T-helper 1 cell treated with Interleukin-12 subunit alpha and Interleukin-12 subunit beta and Interleukin-4 antibody, amounts not matched to agents 30 μg/mL and 1 μg/mL, for 36 hours (primary cell): ENCODE measurements at regions not wholly inside any gene's neighbourhood (a gene's known extent, or its start where the extent isn't known, plus 50 kb on each side); places are given as distances from the start of the nearest gene placed in this dataset.
"Not testable (repeated sequence)": the region's sequence is repeated elsewhere in the genome, so short reads cannot be mapped to it uniquely, and the experiment has no call there.

Source experiments
- H3K27ac Mint-ChIP-seq: one replicate; pipeline ENCODE4 v1.8.0; 2021; ENCODE audit warnings: mild to moderate bottlenecking, mixed read lengths
- H3K27me3 Mint-ChIP-seq: one replicate; pipeline ENCODE4 v1.8.0; 2021; ENCODE audit warnings: low read depth, mixed read lengths
- H3K36me3 Mint-ChIP-seq: one replicate; pipeline ENCODE4 v1.8.0; 2021; ENCODE audit warnings: low read depth, mixed read lengths
- H3K4me1 Mint-ChIP-seq: one replicate; pipeline ENCODE4 v1.8.0; 2021; ENCODE audit warnings: low read depth, mixed read lengths
- H3K4me3 Mint-ChIP-seq: one replicate; pipeline ENCODE4 v1.8.0; 2021; ENCODE audit warnings: mild to moderate bottlenecking, moderate library complexity, mixed read lengths
- H3K9me3 Mint-ChIP-seq: one replicate; pipeline ENCODE4 v1.8.0; 2021; ENCODE audit warnings: mixed read lengths

DNA sequence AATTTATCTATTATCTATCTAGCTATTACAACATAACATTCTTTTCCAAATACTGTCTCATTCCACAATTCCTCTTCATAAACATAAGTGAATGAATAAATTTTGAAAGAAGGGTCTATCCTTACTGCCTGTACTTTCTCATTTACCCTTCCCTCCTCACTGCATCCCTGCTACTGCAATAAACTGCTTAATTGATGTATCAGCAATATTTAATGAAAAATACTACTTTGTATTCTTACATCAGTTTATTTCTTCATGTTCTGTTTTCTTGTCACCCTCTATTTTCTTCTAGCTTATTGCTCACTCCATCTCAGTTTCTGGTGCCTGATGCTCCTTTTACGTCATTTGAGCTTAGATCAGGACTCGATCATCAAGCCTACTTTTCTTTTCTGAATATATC is 695.7 kb upstream of the ATXN7L3B start:
- H3K27me3 Mint-ChIP-seq: no peaks in the 10 kb centered on the region
- H3K4me3 Mint-ChIP-seq: no peak overlapping the region
- H3K27ac Mint-ChIP-seq: no peak overlapping the region
- H3K4me1 Mint-ChIP-seq: no peaks in the 10 kb centered on the region
- no peaks in the 10 kb centered on the region for H3K36me3 Mint-ChIP-seq
- H3K9me3 Mint-ChIP-seq: no peaks in the 10 kb centered on the region

GRCh38 chr12:73863546-73863945 is 674.1 kb upstream of the ATXN7L3B start:
- H3K27ac Mint-ChIP-seq: no peak overlapping the region
- peaks cover 4% of the 10 kb centered on the region for H3K9me3 Mint-ChIP-seq
- no peaks in the 10 kb centered on the region for H3K36me3 Mint-ChIP-seq
- no peak overlapping the region for H3K4me3 Mint-ChIP-seq
- H3K27me3 Mint-ChIP-seq: no peaks in the 10 kb centered on the region
- H3K4me1 Mint-ChIP-seq: no peaks in the 10 kb centered on the region

DNA sequence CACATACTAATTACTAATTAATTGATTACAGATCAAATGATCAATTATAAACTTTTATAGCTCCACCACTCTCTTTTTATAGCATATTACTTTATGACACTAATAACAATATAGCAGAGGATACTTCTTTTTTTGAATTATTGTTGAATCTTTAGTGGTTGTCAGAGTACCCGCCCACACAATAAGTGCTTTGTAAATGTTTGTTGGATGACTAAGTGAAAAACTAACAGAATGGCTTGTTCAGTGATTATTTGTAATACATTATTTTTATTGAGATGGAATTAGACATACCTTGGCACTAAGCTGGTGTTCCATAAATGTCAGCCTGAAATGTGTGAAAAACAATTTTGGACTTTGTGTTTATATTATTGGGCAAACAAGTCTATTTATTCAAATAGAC is 670.5 kb upstream of the ATXN7L3B start:
- no peaks in the 10 kb centered on the region for H3K36me3 Mint-ChIP-seq
- no peaks in the 10 kb centered on the region for H3K4me1 Mint-ChIP-seq
- no peak overlapping the region for H3K4me3 Mint-ChIP-seq
- peaks cover 4% of the 10 kb centered on the region for H3K9me3 Mint-ChIP-seq
- H3K27ac Mint-ChIP-seq: no peak overlapping the region
- H3K27me3 Mint-ChIP-seq: no peaks in the 10 kb centered on the region

DNA sequence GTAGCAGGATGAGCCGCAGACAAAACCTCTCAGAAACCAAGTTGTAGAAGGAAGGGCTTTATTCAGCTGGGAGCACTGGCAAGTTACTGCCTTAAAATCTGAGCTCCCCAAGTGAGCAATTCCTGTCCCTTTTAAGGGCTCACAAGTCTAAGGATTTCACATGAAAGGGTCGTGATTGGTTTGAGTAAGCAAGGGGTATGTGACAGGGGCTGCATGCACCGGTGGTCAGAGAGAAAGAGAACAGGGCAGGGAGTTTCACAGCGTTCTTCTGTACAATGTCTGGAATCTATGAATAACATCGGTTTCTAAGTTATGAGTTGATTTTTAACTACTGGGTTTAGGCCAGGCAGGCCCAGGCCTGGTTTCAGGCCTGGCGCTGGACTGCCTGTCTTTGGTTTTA is 660.3 kb upstream of the ATXN7L3B start:
- H3K4me1 Mint-ChIP-seq: not testable (repeated sequence)

DNA sequence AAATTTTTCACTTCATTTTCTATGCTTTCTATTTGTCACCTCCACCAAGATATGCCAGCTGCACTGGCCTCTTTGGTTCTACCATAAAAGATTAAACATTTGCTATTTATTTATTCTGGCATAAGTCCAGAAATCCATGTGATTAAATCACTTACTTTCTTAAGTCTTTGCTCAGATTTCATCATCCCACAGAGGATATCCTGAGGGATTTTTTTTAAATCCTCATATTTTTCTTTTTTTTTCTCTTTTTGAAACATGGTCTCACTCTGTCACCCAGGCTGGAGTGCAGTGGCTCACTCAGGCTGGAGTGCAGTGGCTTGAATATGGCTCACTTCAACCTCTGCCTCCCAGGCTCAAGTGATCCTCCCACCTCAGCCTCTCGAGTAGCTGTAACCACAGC is 645.4 kb upstream of the ATXN7L3B start:
- Mint-ChIP-seq H3K36me3 (no peaks in the 10 kb centered on the region), H3K9me3 (no peaks in the 10 kb centered on the region), H3K27me3 (no peaks in the 10 kb centered on the region), H3K4me1 (no peaks in the 10 kb centered on the region), H3K27ac (no peak overlapping the region), H3K4me3 (no peak overlapping the region)

More for the DNA sequence above, 660.3 kb upstream of the ATXN7L3B start:
- H3K36me3 Mint-ChIP-seq, H3K4me3 Mint-ChIP-seq, H3K27ac Mint-ChIP-seq, H3K27me3 Mint-ChIP-seq, H3K9me3 Mint-ChIP-seq: not testable (repeated sequence)

GRCh38 chr12:73898645-73899044 is 639.0 kb upstream of the ATXN7L3B start:
- Mint-ChIP-seq H3K9me3 (no peaks in the 10 kb centered on the region), H3K4me3 (no peak overlapping the region), H3K36me3 (no peaks in the 10 kb centered on the region), H3K4me1 (no peaks in the 10 kb centered on the region), H3K27me3 (no peaks in the 10 kb centered on the region), H3K27ac (no peak overlapping the region)

DNA sequence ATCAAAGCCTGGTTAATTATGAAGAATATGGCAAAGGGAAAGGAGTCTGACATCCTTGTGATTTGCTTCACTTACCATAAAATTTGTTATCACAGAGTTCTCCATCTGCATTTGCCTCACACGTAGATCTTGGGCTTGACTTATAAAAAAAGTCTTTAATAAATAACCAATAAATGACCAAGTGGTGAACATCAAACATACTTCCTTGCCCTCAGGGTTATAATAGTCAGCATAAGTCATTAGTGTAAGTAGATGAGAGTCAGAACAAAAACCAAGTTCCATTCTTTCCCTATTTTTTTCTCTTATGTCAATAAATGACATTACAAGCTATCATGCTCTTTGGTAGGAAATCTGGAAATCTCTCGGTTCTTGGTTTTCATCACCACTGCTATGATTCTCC is 635.4 kb upstream of the ATXN7L3B start:
- Mint-ChIP-seq H3K27me3 (no peaks in the 10 kb centered on the region), H3K4me1 (no peaks in the 10 kb centered on the region), H3K36me3 (no peaks in the 10 kb centered on the region), H3K27ac (no peak overlapping the region), H3K9me3 (no peaks in the 10 kb centered on the region), H3K4me3 (no peak overlapping the region)

DNA sequence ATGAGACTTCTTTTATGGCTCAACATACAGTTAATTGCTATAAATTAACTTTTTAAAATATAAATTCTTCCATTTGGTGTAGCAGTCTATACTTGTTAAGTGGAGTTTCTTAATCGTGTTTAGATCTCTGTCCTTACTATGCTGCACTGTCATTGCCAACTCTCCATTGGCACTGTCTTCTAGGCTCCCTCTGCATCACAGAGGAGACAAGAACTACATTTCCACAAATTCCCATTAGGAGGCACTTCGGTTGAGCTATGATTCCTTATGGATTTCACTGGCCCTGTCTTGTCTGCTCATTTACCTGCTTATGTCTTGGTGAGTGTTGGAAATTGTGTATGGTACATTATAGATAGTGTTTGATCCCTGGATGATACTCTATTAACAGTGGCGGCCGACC is 630.9 kb upstream of the ATXN7L3B start:
- no peaks in the 10 kb centered on the region for H3K9me3 Mint-ChIP-seq

DNA sequence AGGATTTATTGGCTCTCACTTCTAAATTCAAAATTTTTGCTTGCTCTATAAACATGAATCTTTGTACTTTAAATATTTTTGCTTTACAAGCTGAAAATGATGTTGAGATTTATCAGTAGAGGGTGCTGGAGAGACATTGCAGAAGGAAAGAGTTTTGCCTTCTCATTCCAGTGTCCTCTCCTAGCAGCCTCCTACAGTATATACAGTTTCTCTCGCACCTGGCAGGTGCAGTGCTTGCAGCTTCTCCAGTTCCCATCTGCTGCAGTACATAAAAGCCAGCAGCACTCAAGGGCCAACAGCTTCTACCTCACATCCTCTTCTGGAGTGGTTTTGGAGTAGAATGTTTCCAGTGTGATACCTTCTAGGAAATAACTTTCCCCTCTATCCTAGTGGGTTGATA is 601.8 kb upstream of the ATXN7L3B start:
- H3K4me3 Mint-ChIP-seq: no peak overlapping the region
- H3K4me1 Mint-ChIP-seq: no peaks in the 10 kb centered on the region
- H3K27ac Mint-ChIP-seq: no peak overlapping the region
- no peaks in the 10 kb centered on the region for H3K36me3 Mint-ChIP-seq
- no peaks in the 10 kb centered on the region for H3K9me3 Mint-ChIP-seq
- no peaks in the 10 kb centered on the region for H3K27me3 Mint-ChIP-seq

More for the DNA sequence above, 630.9 kb upstream of the ATXN7L3B start:
- H3K36me3 Mint-ChIP-seq: no peaks in the 10 kb centered on the region
- H3K27ac Mint-ChIP-seq: no peak overlapping the region
- no peaks in the 10 kb centered on the region for H3K4me1 Mint-ChIP-seq
- no peak overlapping the region for H3K4me3 Mint-ChIP-seq
- no peaks in the 10 kb centered on the region for H3K27me3 Mint-ChIP-seq

DNA sequence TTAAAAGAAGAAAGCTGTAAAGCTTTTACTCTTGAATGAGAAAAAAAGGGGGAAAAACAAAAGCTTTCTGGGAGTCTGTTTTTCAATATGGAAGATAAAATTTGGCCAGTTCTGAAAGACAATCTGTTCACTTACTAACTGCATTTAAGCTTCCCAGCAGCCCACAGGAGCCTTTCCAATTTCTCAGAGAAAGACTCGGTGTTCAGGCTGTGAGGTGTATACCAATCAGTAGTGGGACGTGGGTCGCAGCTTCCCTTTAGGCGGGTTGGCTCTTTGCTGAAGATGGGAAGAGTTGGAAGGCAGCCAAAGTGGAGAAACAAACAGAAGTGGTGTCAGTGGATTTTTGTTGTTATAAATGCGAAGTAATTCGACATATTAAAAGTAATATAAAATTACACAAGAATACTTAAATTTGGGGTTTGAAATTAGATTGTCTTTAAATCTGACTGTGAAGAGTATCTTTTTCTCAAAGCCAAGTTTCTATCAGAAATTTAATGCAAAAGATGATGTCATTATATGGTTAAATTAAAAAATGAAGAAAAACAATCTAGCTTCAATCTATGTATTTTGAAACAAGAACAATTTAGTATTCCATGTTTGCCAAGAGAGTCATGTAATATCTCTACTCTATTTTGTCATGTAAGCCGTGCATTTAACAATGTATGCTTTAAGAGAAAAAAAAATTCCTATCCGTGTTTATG is 590.2 kb upstream of the ATXN7L3B start:
- H3K4me1 Mint-ChIP-seq: no peaks in the 10 kb centered on the region

DNA sequence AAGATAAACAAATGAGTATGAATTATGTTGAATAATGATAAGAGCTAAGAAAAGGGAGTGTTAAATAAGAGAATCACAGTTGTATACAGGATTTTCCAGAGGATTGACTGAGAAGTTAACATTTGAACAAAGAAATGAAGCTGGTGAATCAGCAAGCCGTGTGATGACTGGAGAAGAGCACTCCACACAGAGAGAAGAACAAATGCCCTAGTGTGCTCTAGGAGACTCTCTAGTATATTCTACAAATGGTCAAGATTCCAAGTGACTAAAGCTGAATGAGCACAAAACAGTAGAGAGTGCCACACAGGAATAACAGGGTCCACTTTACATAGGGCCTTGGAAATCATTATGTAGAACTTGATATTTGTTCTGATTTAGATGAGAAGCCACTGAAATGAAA is 587.1 kb upstream of the ATXN7L3B start:
- Mint-ChIP-seq H3K27ac (no peak overlapping the region), H3K4me3 (no peak overlapping the region), H3K27me3 (no peaks in the 10 kb centered on the region), H3K9me3 (no peaks in the 10 kb centered on the region), H3K4me1 (no peaks in the 10 kb centered on the region), H3K36me3 (no peaks in the 10 kb centered on the region)

More for the DNA sequence above, 590.2 kb upstream of the ATXN7L3B start:
- Mint-ChIP-seq H3K27me3 (no peaks in the 10 kb centered on the region), H3K27ac (no peak overlapping the region), H3K36me3 (no peaks in the 10 kb centered on the region), H3K4me3 (no peak overlapping the region), H3K9me3 (no peaks in the 10 kb centered on the region)

- Mint-ChIP-seq H3K9me3 (no peaks in the 10 kb centered on the region), H3K36me3 (no peaks in the 10 kb centered on the region), H3K27me3 (no peaks in the 10 kb centered on the region), H3K4me1 (no peaks in the 10 kb centered on the region), H3K27ac (no peak overlapping the region), H3K4me3 (no peak overlapping the region)
These were observed 585.5 kb upstream of the ATXN7L3B start for GRCh38 chr12:73951956-73952703.

DNA sequence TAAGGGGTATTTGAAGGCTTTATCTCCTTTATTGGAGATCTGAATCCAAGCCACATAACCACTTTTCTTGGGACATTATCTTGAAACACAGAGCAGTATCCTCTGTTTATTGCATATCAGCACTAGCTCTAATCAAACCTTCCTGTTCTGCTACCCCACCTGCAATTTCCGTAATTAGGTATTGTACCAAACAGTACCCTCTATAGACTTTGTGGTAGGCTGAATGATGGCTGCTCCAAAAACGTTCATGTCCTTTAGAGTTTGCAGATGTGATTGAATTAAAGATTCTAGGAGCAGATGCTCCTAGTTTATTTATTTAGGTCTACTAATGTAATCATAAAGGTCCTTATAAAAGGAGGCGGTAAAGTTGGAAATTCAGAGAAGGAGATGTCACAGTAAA is 573.0 kb upstream of the ATXN7L3B start:
- Mint-ChIP-seq H3K36me3 (no peaks in the 10 kb centered on the region), H3K27me3 (no peaks in the 10 kb centered on the region), H3K9me3 (no peaks in the 10 kb centered on the region), H3K4me1 (no peaks in the 10 kb centered on the region), H3K27ac (no peak overlapping the region), H3K4me3 (no peak overlapping the region)

- Mint-ChIP-seq H3K27ac (no peak overlapping the region), H3K4me3 (no peak overlapping the region), H3K36me3 (no peaks in the 10 kb centered on the region)
These were observed 564.1 kb upstream of the ATXN7L3B start for GRCh38 chr12:73973486-73973885.

DNA sequence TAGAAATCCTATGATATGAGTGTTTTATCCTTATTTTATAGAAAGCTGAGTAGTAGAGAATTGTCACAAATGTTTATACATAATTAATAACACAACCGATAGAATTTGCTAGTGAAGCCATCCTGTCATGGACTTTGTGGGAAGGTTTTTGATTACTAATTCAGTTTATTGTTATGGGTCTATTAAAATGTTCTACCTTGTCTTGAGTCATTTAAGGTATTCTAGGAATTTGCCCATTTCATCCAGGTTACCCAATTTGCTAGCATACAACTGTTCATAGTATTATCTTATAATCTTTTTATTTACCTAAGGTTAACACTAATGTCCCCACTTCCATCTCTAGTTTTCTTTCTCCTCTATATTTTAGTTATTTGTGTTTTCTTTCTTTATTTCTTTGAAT is 553.1 kb upstream of the ATXN7L3B start:
- H3K4me3 Mint-ChIP-seq: no peak overlapping the region
- H3K27ac Mint-ChIP-seq: no peak overlapping the region
- no peaks in the 10 kb centered on the region for H3K27me3 Mint-ChIP-seq
- H3K4me1 Mint-ChIP-seq: no peaks in the 10 kb centered on the region
- no peaks in the 10 kb centered on the region for H3K36me3 Mint-ChIP-seq
- H3K9me3 Mint-ChIP-seq: peaks cover 4% of the 10 kb centered on the region

More at GRCh38 chr12:73973486-73973885, 564.1 kb upstream of the ATXN7L3B start:
- peaks cover 7% of the 10 kb centered on the region for H3K9me3 Mint-ChIP-seq
- H3K4me1 Mint-ChIP-seq: no peaks in the 10 kb centered on the region
- H3K27me3 Mint-ChIP-seq: no peaks in the 10 kb centered on the region
